ENCODE measurements at regions not wholly inside any gene's neighbourhood (a gene's known extent, or its start where the extent isn't known, plus 50 kb on each side); places are given as distances from the start of the nearest gene placed in this dataset.

- WGBS, 2 donors, result 53 to 72% methylated on average over 6 to 7 of the region's 7 CpGs
- no peak overlapping the region for H3K27ac ChIP-seq
- intact Hi-C loops (cut with DNase I), result no loop called here
- no peak for DNase-seq
- H3K4me3 ChIP-seq, result no peak overlapping the region
- TF ChIP-seq CTCF (IDR thresholded peaks at IDR 0.05) (no peak), POLR2A (IDR thresholded peaks at IDR 0.05) (no peak)
- no peaks in the 10 kb centered on the region for H3K9me3 ChIP-seq
- H3K4me1 ChIP-seq, result no peaks in the 10 kb centered on the region
- no peaks in the 10 kb centered on the region for H3K27me3 ChIP-seq
- H3K36me3 ChIP-seq, result no peaks in the 10 kb centered on the region
Observed at GRCh38 chrX:125089761-125090445, 229.8 kb upstream of the TEX13C start.

GRCh38 chrX:125093852-125094251 lies 225.8 kb upstream of the TEX13C start:
- 24% methylated on average over 2 of the region's 3 CpGs; no CpG with 5 or more reads in 1 of the 2 donors for WGBS, 2 donors
- Histone ChIP-seq H3K4me1 (no peaks in the 10 kb centered on the region), H3K9me3 (no peaks in the 10 kb centered on the region), H3K4me3 (no peak overlapping the region), H3K27me3 (no peaks in the 10 kb centered on the region), H3K36me3 (no peaks in the 10 kb centered on the region), H3K27ac (no peak overlapping the region)
- TF ChIP-seq CTCF (IDR thresholded peaks at IDR 0.05) (no peak), POLR2A (IDR thresholded peaks at IDR 0.05) (no peak)
- intact Hi-C loops (cut with DNase I), result no loop called here
- no peak for DNase-seq

- no peak for DNase-seq
- no peak overlapping the region for H3K4me3 ChIP-seq
- TF ChIP-seq POLR2A (IDR thresholded peaks at IDR 0.05), result no peak
- TF ChIP-seq CTCF (IDR thresholded peaks at IDR 0.05), result no peak
- no peak overlapping the region for H3K27ac ChIP-seq
- H3K36me3 ChIP-seq, result no peaks in the 10 kb centered on the region
- H3K4me1 ChIP-seq, result no peaks in the 10 kb centered on the region
- H3K9me3 ChIP-seq, result no peaks in the 10 kb centered on the region
- intact Hi-C loops (cut with DNase I), result no loop called here
- no peaks in the 10 kb centered on the region for H3K27me3 ChIP-seq
Observed at GRCh38 chrX:125094901-125095300, 224.8 kb upstream of the TEX13C start.

GRCh38 chrX:125096469-125096868 lies 223.2 kb upstream of the TEX13C start:
- Histone ChIP-seq H3K36me3 (no peaks in the 10 kb centered on the region), H3K9me3 (no peaks in the 10 kb centered on the region), H3K27ac (no peak overlapping the region), H3K4me1 (no peaks in the 10 kb centered on the region), H3K27me3 (no peaks in the 10 kb centered on the region), H3K4me3 (no peak overlapping the region)
- intact Hi-C loops (cut with DNase I), result no loop called here
- TF ChIP-seq POLR2A (IDR thresholded peaks at IDR 0.05) (no peak), CTCF (IDR thresholded peaks at IDR 0.05) (no peak)
- no peak for DNase-seq
- 20 to 41% methylated on average over 1 to 2 of the region's 2 CpGs for WGBS, 2 donors

GRCh38 chrX:125096870-125097269 lies 222.8 kb upstream of the TEX13C start:
- Histone ChIP-seq H3K9me3 (no peaks in the 10 kb centered on the region), H3K4me3 (no peak overlapping the region), H3K27ac (no peak overlapping the region), H3K4me1 (no peaks in the 10 kb centered on the region), H3K36me3 (no peaks in the 10 kb centered on the region), H3K27me3 (no peaks in the 10 kb centered on the region)
- TF ChIP-seq CTCF (IDR thresholded peaks at IDR 0.05), result no peak
- no peak for TF ChIP-seq POLR2A (IDR thresholded peaks at IDR 0.05)
- intact Hi-C loops (cut with DNase I), result no loop called here
- no peak for DNase-seq
- WGBS, 2 donors, result 55% methylated on average over 1 of the region's 1 CpG; no CpG with 5 or more reads in 1 of the 2 donors

Measured in esophagus squamous epithelium (tissue), 5 donors.